K562 (cell line): ENCODE measurements at regions not wholly inside any gene's neighbourhood (a gene's known extent, or its start where the extent isn't known, plus 50 kb on each side); places are given as distances from the start of the nearest gene placed in this dataset.

Experiments
- ATAC-seq: fragments of 200-7000 bp; cut with Tn5 transposase; 3 replicates; pipeline ENCODE4 v1.9.1; 2020; ENCODE audit warnings: moderate library complexity
- BruUV-seq: library from RNA; stranded (reverse); fragments of 400-500 nt; replicated peaks from 2 replicates; lab custom pipeline; 2021; lab: Mats Ljungman, UMichigan
- CTCF ChIA-PET: fragments of 300-600 bp; formaldehyde crosslinking; extraction: SDS; loops from one replicate; lab custom pipeline; 2021; ENCODE audit warnings: low intra/inter-chr PET ratio; lab: Yijun Ruan, JAX
- POLR2A ChIA-PET: fragments of 300-600, 350-650 bp; sonication (Branson Sonifier 250); formaldehyde crosslinking; extraction: SDS; loops from one replicate; lab custom pipeline; 2021; ENCODE audit warnings: antibody characterized with exemption, inconsistent platforms; lab: Yijun Ruan, JAX
- DNase-seq, 4 experiments: peaks; one replicate each; pipeline versions ENCODE4 v3.0.0 to v3.0.0-alpha.2; 2011 to 2018; ENCODE audit warnings: low spot score in 3 of 4, mixed read lengths in 3 of 4; ENCODE audit errors: extremely low read depth in 1 of 4
- FAIRE-seq: peaks from 2 replicates; lab custom pipeline; 2011; peaks lifted over from hg19 to GRCh38; lab: Jason Lieb, UNC
- H2AFZ ChIP-seq: 2 replicates; pipeline ENCODE4 v1.6.0; 2011; ENCODE audit warnings: low read depth, low read length, control low read depth, inconsistent platforms
- H3K27ac ChIP-seq: fragments of 200-600 bp; 3 replicates; pipeline ENCODE4 v1.8.0; 2011; ENCODE audit warnings: low read depth, mild to moderate bottlenecking, control low read depth, inconsistent platforms, low read length, moderate library complexity, mixed read lengths; ENCODE audit errors: extremely low read depth
- H3K27me3 ChIP-seq, 2 experiments: fragments of 300-600 bp in 1 of 2; 2 replicates in 1 of 2; 3 replicates in 1 of 2; pipeline versions ENCODE4 v1.6.0 to v1.8.0; 2011; ENCODE audit warnings: inconsistent platforms in 2 of 2, low read length in 2 of 2, mild to moderate bottlenecking in 1 of 2, mixed read lengths in 1 of 2, moderate library complexity in 1 of 2; ENCODE audit not compliant: control insufficient read depth in 2 of 2, insufficient read depth in 2 of 2
- H3K36me3 ChIP-seq: fragments of 300-600 bp; 3 replicates; pipeline ENCODE4 v1.8.0; 2011; ENCODE audit warnings: mild to moderate bottlenecking, low read length, inconsistent platforms; ENCODE audit not compliant: control insufficient read depth, insufficient read depth
- H3K4me1 ChIP-seq, 2 experiments: fragments of 200-600 bp in 1 of 2; replicated peaks in 1 of 2; 2 replicates in 1 of 2; 3 replicates in 1 of 2; pipeline versions ENCODE4 v1.5.1 to v1.8.0; 2011; ENCODE audit warnings: inconsistent platforms in 2 of 2, low read length in 2 of 2, mild to moderate bottlenecking in 1 of 2, mixed read lengths in 1 of 2, moderate library complexity in 1 of 2; ENCODE audit not compliant: control insufficient read depth in 2 of 2, insufficient read depth in 2 of 2
- H3K4me2 ChIP-seq: 2 replicates; pipeline ENCODE4 v1.6.1; 2011; ENCODE audit warnings: low read length, control low read depth, inconsistent platforms, mixed read lengths; ENCODE audit not compliant: insufficient read depth
- H3K4me3 ChIP-seq: fragments of 200-600 bp; sonication (generic), shearing (Covaris generic); 2 replicates; pipeline ENCODE4 v1.5.1; 2016; ENCODE audit warnings: control low read depth, inconsistent platforms
- H3K79me2 ChIP-seq: fragments of 200-600 bp; 3 replicates; pipeline ENCODE4 v1.8.0; 2011; ENCODE audit warnings: low read length, inconsistent platforms; ENCODE audit not compliant: control insufficient read depth, insufficient read depth
- H3K9ac ChIP-seq, 2 experiments: 2 replicates each; pipeline versions ENCODE4 v1.6.0 to v1.6.1; 2011; ENCODE audit warnings: low read depth in 2 of 2, low read length in 2 of 2, control low read depth in 1 of 2, inconsistent platforms in 1 of 2, mild to moderate bottlenecking in 1 of 2, mixed read lengths in 1 of 2; ENCODE audit not compliant: insufficient read depth in 1 of 2
- H3K9me1 ChIP-seq: one replicate; pipeline ENCODE4 v1.6.0; 2011; ENCODE audit warnings: inconsistent platforms, mild to moderate bottlenecking, low read length, moderate library complexity; ENCODE audit not compliant: control insufficient read depth, insufficient read depth
- H3K9me3 ChIP-seq: replicated peaks from 2 replicates; pipeline ENCODE4 v1.5.1; 2011; ENCODE audit warnings: low read depth, low read length, inconsistent platforms; ENCODE audit not compliant: control insufficient read depth, insufficient read depth
- H4K20me1 ChIP-seq: replicated peaks from 2 replicates; pipeline ENCODE4 v1.6.1; 2011; ENCODE audit warnings: low read length, inconsistent platforms, mixed read lengths; ENCODE audit not compliant: control insufficient read depth, insufficient read depth
- ADNP ChIP-seq: fragments of 200-800 bp; sonication (Bioruptor generic); IDR thresholded peaks from 2 replicates; pipeline ENCODE4 v1.6.1; 2016; ENCODE audit warnings: missing genetic modification characterization, missing compliant biosample characterization
- ARID1B ChIP-seq: fragments of 450-650 bp; IDR thresholded peaks from 2 replicates; pipeline ENCODE4 v1.6.1; 2016; ENCODE audit warnings: antibody characterized with exemption, mild to moderate bottlenecking, inconsistent platforms
- CHD4 ChIP-seq: fragments of 200-600 bp; sonication (generic); IDR thresholded peaks from 3 replicates; pipeline ENCODE4 v1.6.1; 2012; ENCODE audit warnings: low read depth, mild to moderate bottlenecking, mixed read lengths, low read length, inconsistent platforms; ENCODE audit not compliant: insufficient read depth, insufficient replicate concordance, poor library complexity, severe bottlenecking
- GABPB1 ChIP-seq: sonication (generic); formaldehyde crosslinking; IDR thresholded peaks from 2 replicates; pipeline ENCODE4 v1.8.0; 2022; ENCODE audit warnings: mild to moderate bottlenecking, missing genetic modification reagents
- HDAC1 ChIP-seq, 2 experiments: fragments of 450-650 bp; IDR thresholded peaks; 2 replicates each; pipeline ENCODE4 v1.6.1; 2016 to 2017; ENCODE audit warnings: inconsistent platforms in 1 of 2, mild to moderate bottlenecking in 1 of 2, moderate library complexity in 1 of 2
- HNRNPH1 ChIP-seq: fragments of 200-400 bp; formaldehyde crosslinking; optimal IDR thresholded peaks from 2 replicates; pipeline ENCODE3; 2017; ENCODE audit warnings: low read depth, mild to moderate bottlenecking, low read length, moderate library complexity
- HSF4 ChIP-seq: fragments of 250-450 bp; sonication (Bioruptor Pico); IDR thresholded peaks from 2 replicates; pipeline ENCODE4 v2.1.2; 2022; ENCODE audit warnings: mild to moderate bottlenecking, moderate library complexity, borderline replicate concordance
- ILK ChIP-seq: fragments of 450-650 bp; IDR thresholded peaks from 2 replicates; pipeline ENCODE4 v1.6.1; 2016; ENCODE audit warnings: missing genetic modification characterization, low read depth, mild to moderate bottlenecking, missing compliant biosample characterization, moderate library complexity, borderline replicate concordance
- JUNB ChIP-seq: fragments of 450-650 bp; formaldehyde crosslinking; conservative IDR thresholded peaks from 2 replicates; pipeline ENCODE4 v1.4.0; 2020; ENCODE audit warnings: mild to moderate bottlenecking
- JUND ChIP-seq, 2 experiments: IDR thresholded peaks; 2 replicates in 1 of 2; 3 replicates in 1 of 2; pipeline ENCODE4 v1.6.1; 2011; ENCODE audit warnings: borderline replicate concordance in 2 of 2, low read depth in 2 of 2, low read length in 2 of 2, improper control_type of control experiment in 1 of 2, missing biosample characterization in 1 of 2, missing genetic modification characterization in 1 of 2, missing genetic modification reagents in 1 of 2
- MED1 ChIP-seq: sonication (generic); formaldehyde crosslinking; IDR thresholded peaks from 2 replicates; pipeline ENCODE4 v1.8.1; 2023; ENCODE audit warnings: missing genetic modification reagents, borderline replicate concordance
- NFIC ChIP-seq: fragments of 450-650 bp; IDR thresholded peaks from 2 replicates; pipeline ENCODE4 v1.6.1; 2017; ENCODE audit warnings: mild to moderate bottlenecking, inconsistent platforms
- PURB ChIP-seq: sonication (generic); formaldehyde crosslinking; IDR thresholded peaks from 2 replicates; pipeline ENCODE4 v1.9.0; 2021; ENCODE audit warnings: low read depth, mild to moderate bottlenecking, missing genetic modification reagents
- SMARCE1 ChIP-seq: fragments of 450-650 bp; IDR thresholded peaks from 2 replicates; pipeline ENCODE4 v1.7.1; 2016; ENCODE audit warnings: mild to moderate bottlenecking
- SMC3 ChIP-seq: conservative IDR thresholded peaks from 2 replicates; pipeline ENCODE4 v1.6.1; 2011; ENCODE audit warnings: low read depth, low read length, improper control_type of control experiment; ENCODE audit not compliant: insufficient read depth
- ZNF165 ChIP-seq: fragments of 250-450 bp; sonication (Bioruptor Pico); IDR thresholded peaks from 2 replicates; pipeline ENCODE4 v1.4.0; 2020; ENCODE audit warnings: borderline replicate concordance
- WGBS: fragments of 100-300 bp; shearing (Covaris generic); methylation state at CpG from one replicate; pipeline ENCODE4 v1.1.6; 2016; ENCODE audit warnings: low coverage, mixed read lengths; ENCODE audit not compliant: insufficient coverage; ENCODE audit errors: missing lambda C conversion rate; 5-methylcytosine and 5-hydroxymethylcytosine counted together
- in situ Hi-C: fragments of 300-500 bp; cut with MboI; formaldehyde crosslinking; loops from 4 replicates; pipeline ENCODE4 v1.15.0; 2018; ENCODE audit warnings: inconsistent platforms, mixed read lengths
- intact Hi-C: fragments of 100-400 bp; cut with micrococcal nuclease; formaldehyde crosslinking; loops from 2 replicates; pipeline ENCODE4 v1.14.2; 2022
- TF ChIP-seq, protein P1 (sequence below): sonication (generic); formaldehyde crosslinking; IDR thresholded peaks from 2 replicates; pipeline ENCODE4 v1.8.0; 2023; ENCODE audit warnings: mild to moderate bottlenecking, missing genetic modification reagents
- TF ChIP-seq, protein P2 (sequence below): fragments of 250-450 bp; sonication (Bioruptor Pico); IDR thresholded peaks from 2 replicates; pipeline ENCODE4 v1.5.0; 2020; ENCODE audit warnings: mild to moderate bottlenecking
- TF ChIP-seq, protein P3 (sequence below): fragments of 200-800 bp; sonication (Bioruptor generic); IDR thresholded peaks from 2 replicates; pipeline ENCODE4 v1.6.1; 2017; ENCODE audit warnings: missing genetic modification characterization, missing compliant biosample characterization

DNA sequence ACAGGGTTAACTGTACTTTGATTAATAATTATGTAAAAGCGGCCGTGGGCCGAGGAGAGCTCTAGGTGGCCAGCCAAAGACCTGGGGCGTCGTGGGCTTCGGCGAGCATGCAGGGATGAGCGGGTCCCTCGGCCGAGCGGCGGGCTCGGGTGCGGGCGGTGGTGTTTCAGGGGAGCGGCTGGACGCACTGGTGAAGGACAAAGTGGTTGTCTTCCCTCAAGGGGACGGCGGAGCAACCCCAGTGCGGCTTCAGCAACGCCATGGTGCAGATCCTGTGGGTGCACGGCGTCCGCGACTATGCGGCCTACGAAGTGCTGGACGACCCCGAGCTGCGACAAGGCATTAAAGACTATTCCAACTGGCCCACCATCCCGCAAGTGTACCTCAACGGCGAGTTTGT lies 103.0 kb upstream of the C1GALT1C1 start:
- ATAC-seq (no peak), FAIRE-seq (no peak), DNase-seq (no peak)
- 19% methylated on average over 27 of the region's 33 CpGs for WGBS
- H3K4me2 ChIP-seq: no peak overlapping the region
- H3K27me3 ChIP-seq: peaks cover 0 to 13% of the 10 kb centered on the region in 2 experiments; a peak in 3 of 5 replicates
- in situ Hi-C loops: no loop called here
- no TSS peak for BruUV-seq
- H3K79me2 ChIP-seq: no peaks in the 10 kb centered on the region
- no peaks in the 10 kb centered on the region for H4K20me1 ChIP-seq
- intact Hi-C loops: no loop called here
- H3K4me1 ChIP-seq: no peaks in the 10 kb centered on the region; a peak in 1 of 5 replicates
- CTCF ChIA-PET: no interaction called here
- no peak overlapping the region for H2AFZ ChIP-seq
- no peak overlapping the region for H3K4me3 ChIP-seq
- H3K9ac ChIP-seq: no peak overlapping the region
- POLR2A ChIA-PET: interaction anchor here (0.6 kb wide), 2 partner anchors 19 to 237 kb away, joined by 3 to 4 read pairs; no protein-coding TSS in a partner anchor
- no peaks in the 10 kb centered on the region for H3K9me1 ChIP-seq
- no peaks in the 10 kb centered on the region for H3K9me3 ChIP-seq
- H3K36me3 ChIP-seq: no peaks in the 10 kb centered on the region
- TF ChIP-seq, protein P1, sequence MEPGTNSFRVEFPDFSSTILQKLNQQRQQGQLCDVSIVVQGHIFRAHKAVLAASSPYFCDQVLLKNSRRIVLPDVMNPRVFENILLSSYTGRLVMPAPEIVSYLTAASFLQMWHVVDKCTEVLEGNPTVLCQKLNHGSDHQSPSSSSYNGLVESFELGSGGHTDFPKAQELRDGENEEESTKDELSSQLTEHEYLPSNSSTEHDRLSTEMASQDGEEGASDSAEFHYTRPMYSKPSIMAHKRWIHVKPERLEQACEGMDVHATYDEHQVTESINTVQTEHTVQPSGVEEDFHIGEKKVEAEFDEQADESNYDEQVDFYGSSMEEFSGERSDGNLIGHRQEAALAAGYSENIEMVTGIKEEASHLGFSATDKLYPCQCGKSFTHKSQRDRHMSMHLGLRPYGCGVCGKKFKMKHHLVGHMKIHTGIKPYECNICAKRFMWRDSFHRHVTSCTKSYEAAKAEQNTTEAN (CRISPR knock-in tag): no peak
- no peak for TF ChIP-seq CHD4
- TF ChIP-seq SMC3: no peak
- TF ChIP-seq ZNF165 (CRISPR knock-in tag): no peak
- no peak for TF ChIP-seq JUND (IDR thresholded peaks at IDR 0.05; ENCODE audit: borderline replicate concordance, low read depth, low read length)
- no peak for TF ChIP-seq JUND (tag; IDR thresholded peaks at IDR 0.05; ENCODE audit: borderline replicate concordance, low read depth, low read length)
- TF ChIP-seq HSF4: no peak
- no peak for TF ChIP-seq ILK
- no peak for TF ChIP-seq ADNP (tag)
- TF ChIP-seq MED1 (CRISPR knock-in tag): no peak
- no peak for TF ChIP-seq HNRNPH1
- no peak for TF ChIP-seq JUNB (CRISPR knock-in tag)
- no peak for TF ChIP-seq SMARCE1
- TF ChIP-seq, protein P2, sequence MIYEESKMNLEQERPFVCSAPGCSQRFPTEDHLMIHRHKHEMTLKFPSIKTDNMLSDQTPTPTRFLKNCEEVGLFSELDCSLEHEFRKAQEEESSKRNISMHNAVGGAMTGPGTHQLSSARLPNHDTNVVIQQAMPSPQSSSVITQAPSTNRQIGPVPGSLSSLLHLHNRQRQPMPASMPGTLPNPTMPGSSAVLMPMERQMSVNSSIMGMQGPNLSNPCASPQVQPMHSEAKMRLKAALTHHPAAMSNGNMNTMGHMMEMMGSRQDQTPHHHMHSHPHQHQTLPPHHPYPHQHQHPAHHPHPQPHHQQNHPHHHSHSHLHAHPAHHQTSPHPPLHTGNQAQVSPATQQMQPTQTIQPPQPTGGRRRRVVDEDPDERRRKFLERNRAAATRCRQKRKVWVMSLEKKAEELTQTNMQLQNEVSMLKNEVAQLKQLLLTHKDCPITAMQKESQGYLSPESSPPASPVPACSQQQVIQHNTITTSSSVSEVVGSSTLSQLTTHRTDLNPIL (CRISPR knock-in tag): no peak
- no peak for TF ChIP-seq HDAC1 (IDR thresholded peaks at IDR 0.05)
- TF ChIP-seq PURB (CRISPR knock-in tag): no peak
- TF ChIP-seq, protein P3, sequence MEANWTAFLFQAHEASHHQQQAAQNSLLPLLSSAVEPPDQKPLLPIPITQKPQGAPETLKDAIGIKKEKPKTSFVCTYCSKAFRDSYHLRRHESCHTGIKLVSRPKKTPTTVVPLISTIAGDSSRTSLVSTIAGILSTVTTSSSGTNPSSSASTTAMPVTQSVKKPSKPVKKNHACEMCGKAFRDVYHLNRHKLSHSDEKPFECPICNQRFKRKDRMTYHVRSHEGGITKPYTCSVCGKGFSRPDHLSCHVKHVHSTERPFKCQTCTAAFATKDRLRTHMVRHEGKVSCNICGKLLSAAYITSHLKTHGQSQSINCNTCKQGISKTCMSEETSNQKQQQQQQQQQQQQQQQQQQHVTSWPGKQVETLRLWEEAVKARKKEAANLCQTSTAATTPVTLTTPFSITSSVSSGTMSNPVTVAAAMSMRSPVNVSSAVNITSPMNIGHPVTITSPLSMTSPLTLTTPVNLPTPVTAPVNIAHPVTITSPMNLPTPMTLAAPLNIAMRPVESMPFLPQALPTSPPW (CRISPR knock-in tag): no peak
- TF ChIP-seq NFIC: no peak
- TF ChIP-seq GABPB1: no peak
- TF ChIP-seq ARID1B: no peak
- no peak overlapping the region for H3K27ac ChIP-seq
